Hepatocyte (in vitro differentiated cells): ENCODE measurements at regions not wholly inside any gene's neighbourhood (a gene's known extent, or its start where the extent isn't known, plus 50 kb on each side); places are given as distances from the start of the nearest gene placed in this dataset.

Experiments
- CTCF ChIP-seq: fragments of 200-600 bp; sonication (generic); IDR thresholded peaks from 2 replicates; pipeline ENCODE4 v1.5.1; 2016; ENCODE audit warnings: antibody characterized with exemption, mild to moderate bottlenecking; ENCODE audit not compliant: poor library complexity
- EZH2 ChIP-seq: fragments of 200-600 bp; sonication (generic); IDR thresholded peaks from 2 replicates; pipeline ENCODE4 v1.6.1; 2016; ENCODE audit warnings: antibody characterized with exemption, mild to moderate bottlenecking, borderline replicate concordance
- EZH2phosphoT487 ChIP-seq: fragments of 200-600 bp; sonication (generic); IDR thresholded peaks from one replicate; pipeline ENCODE4 v1.6.1; 2018; ENCODE audit warnings: antibody characterized with exemption, mild to moderate bottlenecking, low read depth, moderate library complexity; ENCODE audit not compliant: unreplicated experiment, severe bottlenecking

GRCh38 chr3:3353153-3353552 lies 173.7 kb upstream of the CRBN start:
- TF ChIP-seq CTCF (no peak), EZH2 (no peak), EZH2phosphoT487 (no peak)
